Uterus (tissue), 3 donors: ENCODE measurements at regions not wholly inside any gene's neighbourhood (a gene's known extent, or its start where the extent isn't known, plus 50 kb on each side); places are given as distances from the start of the nearest gene placed in this dataset.

Source experiments
- DNase-seq, 2 donors: peaks; one replicate each; pipeline ENCODE4 v3.0.0-alpha.2; 2019 to 2020
- H3K27ac ChIP-seq, 2 donors: fragments of 200-600 bp; sonication (generic); 1 replicate in 1 of 2; 2 replicates in 1 of 2; pipeline ENCODE4 v1.5.1; 2016 to 2018
- H3K27me3 ChIP-seq, 2 donors: fragments of 200-600 bp; sonication (generic); one replicate each; pipeline ENCODE4 v1.5.1; 2018 to 2019; ENCODE audit warnings: control low read depth in 1 of 2
- H3K36me3 ChIP-seq, 2 donors: fragments of 200-600 bp; sonication (generic); one replicate each; pipeline ENCODE4 v1.5.1; 2019; ENCODE audit warnings: control low read depth in 1 of 2
- H3K4me1 ChIP-seq, 2 donors: fragments of 200-600 bp; sonication (generic); one replicate each; pipeline ENCODE4 v1.5.1; 2018 to 2019; ENCODE audit warnings: control low read depth in 1 of 2
- H3K4me3 ChIP-seq, 2 donors: fragments of 200-600 bp; sonication (generic); 1 replicate in 1 of 2; 2 replicates in 1 of 2; pipeline ENCODE4 v1.5.1; 2018 to 2019; ENCODE audit warnings: mild to moderate bottlenecking in 1 of 2
- H3K9me3 ChIP-seq, 2 donors: fragments of 200-600 bp; sonication (generic); one replicate each; pipeline ENCODE4 v1.5.1; 2019; ENCODE audit warnings: control low read depth in 1 of 2
- CTCF ChIP-seq, 4 experiments: fragments of 200-600 bp in 2 of 4; fragments of 450-650 bp in 2 of 4; sonication (generic) in 2 of 4; IDR thresholded peaks; one replicate each; pipeline ENCODE4 v1.5.1; 2016 to 2019; ENCODE audit warnings: antibody characterized with exemption in 4 of 4, mild to moderate bottlenecking in 2 of 4, moderate library complexity in 1 of 4
- POLR2A ChIP-seq, 2 donors: fragments of 450-650 bp; IDR thresholded peaks; one replicate each; pipeline ENCODE4 v1.6.1; 2016; ENCODE audit warnings: antibody characterized with exemption in 2 of 2, mild to moderate bottlenecking in 1 of 2, moderate library complexity in 1 of 2
- intact Hi-C: fragments of 100-400 bp; cut with DNase I; formaldehyde crosslinking; loops from one replicate; pipeline ENCODE4 v1.15.1; 2023; ENCODE audit warnings: low total_unique reads
- donor health status: DM: yes; HTN: yes; CAD: no.

GRCh38 chr6:4297348-4297747 lies 162.0 kb upstream of the ECI2 start:
- Histone ChIP-seq H3K4me1 (no peaks in the 10 kb centered on the region), H3K9me3 (no peaks in the 10 kb centered on the region), H3K4me3 (no peak overlapping the region), H3K27ac (no peak overlapping the region), H3K36me3 (no peaks in the 10 kb centered on the region), H3K27me3 (no peaks in the 10 kb centered on the region)
- no peak for DNase-seq
- TF ChIP-seq CTCF (IDR thresholded peaks at IDR 0.05) = no peak
- TF ChIP-seq POLR2A (IDR thresholded peaks at IDR 0.05) = no peak
- intact Hi-C loops = no loop called here

- Histone ChIP-seq H3K4me3 (no peak overlapping the region), H3K27ac (no peak overlapping the region), H3K4me1 (no peaks in the 10 kb centered on the region), H3K27me3 (no peaks in the 10 kb centered on the region), H3K36me3 (no peaks in the 10 kb centered on the region), H3K9me3 (no peaks in the 10 kb centered on the region)
- intact Hi-C loops = no loop called here
- DNase-seq = no peak
- TF ChIP-seq CTCF (IDR thresholded peaks at IDR 0.05) = no peak
- TF ChIP-seq POLR2A (IDR thresholded peaks at IDR 0.05) = no peak
These were observed 161.2 kb upstream of the ECI2 start for GRCh38 chr6:4296552-4296951.

- H3K36me3 ChIP-seq = no peaks in the 10 kb centered on the region
- no peaks in the 10 kb centered on the region for H3K9me3 ChIP-seq
- intact Hi-C loops = no loop called here
- no peak for DNase-seq
- TF ChIP-seq CTCF (IDR thresholded peaks at IDR 0.05) (no peak), POLR2A (IDR thresholded peaks at IDR 0.05) (no peak)
- H3K4me3 ChIP-seq = no peak overlapping the region
- no peaks in the 10 kb centered on the region for H3K27me3 ChIP-seq
- H3K27ac ChIP-seq = no peak overlapping the region
- H3K4me1 ChIP-seq = no peaks in the 10 kb centered on the region
These were observed 160.4 kb upstream of the ECI2 start for GRCh38 chr6:4295783-4296155.

GRCh38 chr6:4295058-4295782 lies 159.8 kb upstream of the ECI2 start:
- intact Hi-C loops = no loop called here
- no peaks in the 10 kb centered on the region for H3K4me1 ChIP-seq
- DNase-seq = no peak
- H3K27me3 ChIP-seq = no peaks in the 10 kb centered on the region
- H3K36me3 ChIP-seq = no peaks in the 10 kb centered on the region
- H3K9me3 ChIP-seq = no peaks in the 10 kb centered on the region
- no peak for TF ChIP-seq CTCF (IDR thresholded peaks at IDR 0.05)
- TF ChIP-seq POLR2A (IDR thresholded peaks at IDR 0.05) = no peak
- no peak overlapping the region for H3K27ac ChIP-seq
- no peak overlapping the region for H3K4me3 ChIP-seq

GRCh38 chr6:4294636-4295035 lies 159.3 kb upstream of the ECI2 start:
- no peaks in the 10 kb centered on the region for H3K9me3 ChIP-seq
- no peaks in the 10 kb centered on the region for H3K4me1 ChIP-seq
- H3K4me3 ChIP-seq = no peak overlapping the region
- H3K27me3 ChIP-seq = no peaks in the 10 kb centered on the region
- no peak for DNase-seq
- no peak overlapping the region for H3K27ac ChIP-seq
- no peaks in the 10 kb centered on the region for H3K36me3 ChIP-seq
- intact Hi-C loops = no loop called here
- TF ChIP-seq POLR2A (IDR thresholded peaks at IDR 0.05) (no peak), CTCF (IDR thresholded peaks at IDR 0.05) (no peak)
